CD14-positive monocyte (primary cell): ENCODE measurements at regions not wholly inside any gene's neighbourhood (a gene's known extent, or its start where the extent isn't known, plus 50 kb on each side); places are given as distances from the start of the nearest gene placed in this dataset.

Experiments used
- DNase-seq, 3 donors: peaks; one replicate each; pipeline ENCODE4 v3.0.0-alpha.2; 2011 to 2022
- H2AFZ ChIP-seq: 2 replicates; pipeline ENCODE4 v1.6.0; 2012; ENCODE audit warnings: mild to moderate bottlenecking, low read depth, low read length, inconsistent platforms; ENCODE audit not compliant: insufficient read depth, poor library complexity, severe bottlenecking
- H3K27ac ChIP-seq, 2 donors: 1 replicate in 1 of 2; 2 replicates in 1 of 2; pipeline ENCODE4 v1.5.1; 2012 to 2013; ENCODE audit warnings: low read length in 2 of 2, control low read depth in 1 of 2, inconsistent platforms in 1 of 2, low read depth in 1 of 2, mild to moderate bottlenecking in 1 of 2
- H3K27me3 ChIP-seq, 2 donors: one replicate each; pipeline versions ENCODE4 v1.6.0 to v1.6.1; 2011 to 2013; ENCODE audit warnings: low read length in 2 of 2; ENCODE audit not compliant: control insufficient read depth in 2 of 2, insufficient read depth in 2 of 2
- H3K36me3 ChIP-seq, 2 donors: replicated peaks in 1 of 2; 1 replicate in 1 of 2; 2 replicates in 1 of 2; pipeline versions ENCODE4 v1.5.1 to v1.6.1; 2012 to 2013; ENCODE audit warnings: low read length in 2 of 2, control low read depth in 1 of 2, inconsistent platforms in 1 of 2, mild to moderate bottlenecking in 1 of 2; ENCODE audit not compliant: insufficient read depth in 2 of 2, control insufficient read depth in 1 of 2
- H3K4me1 ChIP-seq, 2 donors: 1 replicate in 1 of 2; 2 replicates in 1 of 2; pipeline versions ENCODE4 v1.5.1 to v1.6.1; 2012 to 2013; ENCODE audit warnings: low read length in 2 of 2, control low read depth in 1 of 2, inconsistent platforms in 1 of 2, mild to moderate bottlenecking in 1 of 2, moderate library complexity in 1 of 2; ENCODE audit not compliant: insufficient read depth in 2 of 2, control insufficient read depth in 1 of 2
- H3K4me2 ChIP-seq: replicated peaks from 2 replicates; pipeline ENCODE3; 2012; ENCODE audit warnings: low read length, moderate library complexity, mild to moderate bottlenecking; ENCODE audit not compliant: poor library complexity, severe bottlenecking; ENCODE audit errors: extremely low read depth
- H3K4me3 ChIP-seq, 3 experiments: fragments of 200-600 bp in 1 of 3; sonication (generic) in 1 of 3; replicated peaks in 1 of 3; 1 replicate in 2 of 3; 2 replicates in 1 of 3; pipeline ENCODE4 v1.5.1; 2011 to 2013; ENCODE audit warnings: low read length in 3 of 3, mild to moderate bottlenecking in 3 of 3, control low read depth in 2 of 3, low read depth in 2 of 3, inconsistent platforms in 1 of 3, moderate library complexity in 1 of 3
- H3K79me2 ChIP-seq: 2 replicates; pipeline ENCODE4 v1.6.0; 2012; ENCODE audit warnings: mild to moderate bottlenecking, control low read depth, inconsistent platforms, low read length, moderate library complexity; ENCODE audit not compliant: insufficient read depth
- H3K9ac ChIP-seq: 2 replicates; pipeline ENCODE4 v1.6.0; 2017; ENCODE audit warnings: low read length, mild to moderate bottlenecking; ENCODE audit not compliant: insufficient read depth, poor library complexity, severe bottlenecking
- H3K9me3 ChIP-seq, 2 donors: replicated peaks in 1 of 2; 1 replicate in 1 of 2; 2 replicates in 1 of 2; pipeline versions ENCODE4 v1.5.1 to v1.6.1; 2012 to 2013; ENCODE audit warnings: low read length in 2 of 2, control low read depth in 1 of 2; ENCODE audit not compliant: control insufficient read depth in 1 of 2, insufficient read depth in 1 of 2
- H4K20me1 ChIP-seq: 2 replicates; pipeline ENCODE4 v1.6.0; 2012; ENCODE audit warnings: mild to moderate bottlenecking, low read length, control low read depth, moderate library complexity; ENCODE audit not compliant: insufficient read depth
- H3K27ac Mint-ChIP-seq, 7 donors: one replicate each; pipeline ENCODE4 v1.8.0; 2020; ENCODE audit warnings: mild to moderate bottlenecking in 7 of 7, mixed read lengths in 7 of 7, moderate library complexity in 6 of 7, inconsistent platforms in 2 of 7
- H3K27me3 Mint-ChIP-seq, 3 donors: one replicate each; pipeline ENCODE4 v1.8.0; 2021 to 2022; ENCODE audit warnings: low read depth in 3 of 3, mild to moderate bottlenecking in 3 of 3, mixed read lengths in 3 of 3, moderate library complexity in 3 of 3, inconsistent platforms in 1 of 3
- H3K36me3 Mint-ChIP-seq, 2 donors: one replicate each; pipeline ENCODE4 v1.8.0; 2020; ENCODE audit warnings: mixed read lengths in 2 of 2, inconsistent platforms in 1 of 2, mild to moderate bottlenecking in 1 of 2
- H3K4me1 Mint-ChIP-seq: one replicate; pipeline ENCODE4 v1.8.0; 2020; ENCODE audit warnings: mild to moderate bottlenecking, mixed read lengths
- H3K4me3 Mint-ChIP-seq, 2 donors: one replicate each; pipeline ENCODE4 v1.8.0; 2020; ENCODE audit warnings: mild to moderate bottlenecking in 2 of 2, mixed read lengths in 2 of 2, moderate library complexity in 1 of 2
- H3K9me3 Mint-ChIP-seq, 7 donors: one replicate each; pipeline ENCODE4 v1.8.0; 2020 to 2022; ENCODE audit warnings: mixed read lengths in 7 of 7, mild to moderate bottlenecking in 6 of 7, moderate library complexity in 6 of 7, inconsistent platforms in 2 of 7
- WGBS: methylation state at CpG from one replicate; pipeline ENCODE4 v1.1.5; 2013; ENCODE audit warnings: missing lambda C conversion rate; ENCODE audit not compliant: insufficient coverage; 5-methylcytosine and 5-hydroxymethylcytosine counted together
- intact Hi-C, 2 donors: fragments of 100-400 bp; cut with micrococcal nuclease; formaldehyde crosslinking; loops; one replicate each; pipeline versions ENCODE4 v1.15.0 to v1.15.1; 2023
- TF ChIP-seq, protein P1 (sequence below): fragments of 200-600 bp; IDR thresholded peaks from one replicate; pipeline ENCODE4 v1.8.0; 2022; ENCODE audit warnings: antibody characterized with exemption, mild to moderate bottlenecking

DNA sequence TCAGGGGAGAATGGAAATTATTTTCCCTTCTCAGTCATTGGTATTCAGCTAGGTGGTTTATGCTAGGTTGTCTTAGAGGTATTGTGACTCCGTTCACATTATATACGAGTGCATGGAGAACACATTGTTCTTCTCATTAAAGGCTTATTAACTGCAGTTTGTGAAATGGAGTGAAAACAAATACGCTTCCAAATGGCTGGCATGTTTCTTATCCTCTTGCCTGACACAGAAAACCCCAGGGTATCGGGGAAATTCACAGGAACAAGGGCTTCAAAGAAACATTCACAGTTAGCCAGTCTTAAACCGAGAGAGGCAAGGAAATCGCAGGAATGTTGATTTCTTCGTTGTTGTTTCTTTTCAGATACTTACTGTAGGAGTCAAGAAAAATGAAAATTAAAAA lies 1047.9 kb upstream of the RBFOX1 start:
- no peak overlapping the region for H3K27ac ChIP-seq
- WGBS, result 39% methylated on average over 5 of the region's 7 CpGs
- H3K79me2 ChIP-seq, result no peaks in the 10 kb centered on the region
- H3K36me3 ChIP-seq, result no peaks in the 10 kb centered on the region
- H3K4me3 Mint-ChIP-seq, result no peak overlapping the region
- no peak for DNase-seq
- H3K27ac Mint-ChIP-seq, result no peak overlapping the region
- H3K4me1 Mint-ChIP-seq, result no peaks in the 10 kb centered on the region
- no peak overlapping the region for H3K4me3 ChIP-seq
- no peaks in the 10 kb centered on the region for H3K36me3 Mint-ChIP-seq
- no peaks in the 10 kb centered on the region for H3K4me1 ChIP-seq
- H4K20me1 ChIP-seq, result no peaks in the 10 kb centered on the region
- peaks cover 0 to 1% (median 1%) of the 10 kb centered on the region in 3 donors for H3K27me3 Mint-ChIP-seq
- H3K9me3 Mint-ChIP-seq, result peaks cover 0 to 8% (median 3%) of the 10 kb centered on the region in 7 donors
- H2AFZ ChIP-seq, result no peak overlapping the region
- TF ChIP-seq, protein P1, sequence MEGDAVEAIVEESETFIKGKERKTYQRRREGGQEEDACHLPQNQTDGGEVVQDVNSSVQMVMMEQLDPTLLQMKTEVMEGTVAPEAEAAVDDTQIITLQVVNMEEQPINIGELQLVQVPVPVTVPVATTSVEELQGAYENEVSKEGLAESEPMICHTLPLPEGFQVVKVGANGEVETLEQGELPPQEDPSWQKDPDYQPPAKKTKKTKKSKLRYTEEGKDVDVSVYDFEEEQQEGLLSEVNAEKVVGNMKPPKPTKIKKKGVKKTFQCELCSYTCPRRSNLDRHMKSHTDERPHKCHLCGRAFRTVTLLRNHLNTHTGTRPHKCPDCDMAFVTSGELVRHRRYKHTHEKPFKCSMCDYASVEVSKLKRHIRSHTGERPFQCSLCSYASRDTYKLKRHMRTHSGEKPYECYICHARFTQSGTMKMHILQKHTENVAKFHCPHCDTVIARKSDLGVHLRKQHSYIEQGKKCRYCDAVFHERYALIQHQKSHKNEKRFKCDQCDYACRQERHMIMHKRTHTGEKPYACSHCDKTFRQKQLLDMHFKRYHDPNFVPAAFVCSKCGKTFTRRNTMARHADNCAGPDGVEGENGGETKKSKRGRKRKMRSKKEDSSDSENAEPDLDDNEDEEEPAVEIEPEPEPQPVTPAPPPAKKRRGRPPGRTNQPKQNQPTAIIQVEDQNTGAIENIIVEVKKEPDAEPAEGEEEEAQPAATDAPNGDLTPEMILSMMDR, result no peak
- intact Hi-C loops, result no loop called here
- no peak overlapping the region for H3K4me2 ChIP-seq
- H3K9me3 ChIP-seq, result peaks cover 0 to 4% of the 10 kb centered on the region in 2 donors
- H3K9ac ChIP-seq, result no peak overlapping the region
- no peaks in the 10 kb centered on the region for H3K27me3 ChIP-seq

DNA sequence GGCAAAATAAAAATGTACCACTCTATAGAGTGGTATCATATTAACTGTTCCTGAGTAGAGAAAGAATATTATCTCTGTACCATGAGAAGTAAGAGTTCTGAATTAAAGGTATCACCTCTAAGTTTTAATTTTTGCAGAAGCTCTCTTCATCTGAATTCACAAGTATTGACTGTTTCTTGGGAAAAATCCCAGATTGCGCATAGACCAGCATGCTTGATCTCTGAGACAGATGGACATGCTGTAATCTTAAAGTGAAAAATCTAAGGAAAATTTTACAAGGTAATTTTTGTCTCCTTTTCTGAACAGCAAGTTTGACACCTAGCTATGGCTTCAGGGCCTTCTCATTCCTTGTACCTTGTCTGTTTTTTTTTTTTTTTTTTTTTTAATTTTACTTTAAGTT lies 1050.7 kb upstream of the RBFOX1 start:
- Mint-ChIP-seq H3K27ac (no peak overlapping the region), H3K27me3 (peaks cover 0 to 4% (median 1%) of the 10 kb centered on the region in 3 donors), H3K4me3 (no peak overlapping the region), H3K4me1 (no peaks in the 10 kb centered on the region), H3K9me3 (peaks cover 0 to 13% (median 2%) of the 10 kb centered on the region in 7 donors), H3K36me3 (no peaks in the 10 kb centered on the region)
- Histone ChIP-seq H2AFZ (no peak overlapping the region), H3K27me3 (no peaks in the 10 kb centered on the region), H3K27ac (no peak overlapping the region), H3K36me3 (no peaks in the 10 kb centered on the region), H3K4me3 (no peak overlapping the region), H3K79me2 (no peaks in the 10 kb centered on the region), H3K4me2 (no peak overlapping the region), H3K4me1 (no peaks in the 10 kb centered on the region), H3K9ac (no peak overlapping the region), H4K20me1 (no peaks in the 10 kb centered on the region), H3K9me3 (peaks cover 0 to 4% of the 10 kb centered on the region in 2 donors)
- intact Hi-C loops, result no loop called here
- TF ChIP-seq, protein P1, result no peak
- no CpG with 5 or more reads among the region's 1 CpG for WGBS
- no peak for DNase-seq
